ENCODE measurements at regions not wholly inside any gene's neighbourhood (a gene's known extent, or its start where the extent isn't known, plus 50 kb on each side); places are given as distances from the start of the nearest gene placed in this dataset.

- DNase-seq (ENCODE audit: low read depth), result no peak
Measured at GRCh38 chr5:153122403-153122802, 368.1 kb upstream of the GRIA1 start.

DNA sequence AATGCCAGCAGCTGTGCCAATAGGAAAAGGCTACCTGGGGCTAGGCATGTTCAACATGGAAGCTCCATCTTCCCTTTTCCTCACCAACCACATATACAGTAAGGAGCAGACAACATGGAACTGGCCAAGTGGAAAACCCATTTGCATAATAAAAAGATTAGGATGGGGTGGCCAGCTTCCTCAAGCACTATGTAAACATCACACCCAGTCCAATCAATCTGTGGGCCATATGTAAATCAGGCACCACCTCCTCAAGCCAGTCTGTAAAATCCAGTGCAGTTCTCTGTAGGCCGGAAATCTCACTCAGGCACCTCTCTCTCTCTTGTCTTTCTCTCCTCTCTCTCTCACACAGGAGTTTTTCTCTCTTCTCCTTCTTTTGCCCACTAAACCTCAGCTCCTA lies 360.2 kb upstream of the GRIA1 start:
- no peak for DNase-seq (ENCODE audit: low read depth)

DNA sequence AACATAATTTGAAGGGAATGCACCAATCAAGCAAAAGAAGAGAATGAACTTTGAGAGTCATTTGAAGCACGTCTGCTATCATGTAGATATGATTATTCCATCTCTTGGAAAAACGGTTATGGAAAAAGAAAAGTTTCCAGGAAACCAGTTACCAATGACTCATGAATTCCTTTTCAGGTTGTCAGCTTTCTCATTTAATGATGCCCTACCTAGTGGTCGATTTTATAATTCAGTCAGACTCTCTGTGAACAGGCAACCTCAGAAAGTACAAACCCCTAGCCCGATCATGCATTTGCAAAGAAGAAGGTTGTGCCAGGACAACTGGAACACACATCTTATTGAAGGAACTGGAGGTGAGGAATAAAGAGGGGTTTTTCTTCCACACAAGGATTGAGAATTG lies 355.1 kb upstream of the GRIA1 start:
- DNase-seq (ENCODE audit: low read depth), result no peak

DNA sequence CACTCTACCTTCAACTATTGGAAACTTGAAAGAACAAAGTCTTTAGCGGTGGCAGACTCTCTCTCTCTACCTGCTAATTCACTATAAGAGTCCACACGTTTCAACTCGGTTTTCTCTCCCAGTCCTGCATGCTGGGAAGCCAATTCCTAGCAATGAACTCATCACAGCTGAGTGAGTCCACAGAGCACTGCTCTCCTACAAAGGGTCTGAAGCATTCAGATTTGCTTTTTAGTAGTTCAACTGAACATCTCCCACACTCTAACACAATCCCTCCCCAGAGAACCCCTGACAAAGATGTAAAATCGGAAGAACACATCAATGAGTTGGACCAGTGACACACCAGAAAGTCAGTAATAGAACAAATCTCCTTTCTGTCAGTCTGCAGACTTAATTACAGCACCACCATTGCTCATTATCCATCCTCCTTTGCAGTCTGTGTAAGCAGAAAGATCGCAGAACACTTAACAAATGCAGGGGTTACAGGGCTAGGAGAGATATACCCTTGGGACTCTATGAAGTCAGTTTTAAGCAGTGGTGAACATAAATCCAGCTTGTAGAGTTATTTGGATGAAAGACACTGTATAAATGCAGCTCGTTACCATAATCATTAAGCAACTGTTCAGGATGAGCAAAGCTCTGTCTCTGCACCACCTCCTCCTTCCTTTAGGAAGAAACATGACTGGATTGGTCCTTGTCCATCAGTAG lies 353.4 kb upstream of the GRIA1 start:
- no peak for DNase-seq (ENCODE audit: low read depth)

- DNase-seq (ENCODE audit: low read depth), result no peak
Measured at GRCh38 chr5:153147891-153148623, 342.4 kb upstream of the GRIA1 start.

DNA sequence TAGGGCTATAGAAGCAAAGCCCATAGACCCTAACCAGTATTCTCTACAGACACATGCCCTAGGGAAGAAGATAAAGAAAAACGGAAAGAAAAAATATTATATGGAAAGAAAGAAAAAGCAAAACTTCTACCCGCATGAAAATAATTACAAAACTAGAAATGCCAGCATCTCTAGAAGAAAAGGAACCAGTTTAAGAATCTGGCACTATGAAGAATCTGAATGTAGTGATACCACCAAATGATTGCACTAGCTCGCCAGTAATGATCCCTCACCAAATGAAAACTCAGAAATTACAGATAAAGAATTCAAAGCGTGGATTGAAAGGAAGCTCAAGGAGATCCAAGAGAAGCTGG lies 341.9 kb upstream of the GRIA1 start:
- DNase-seq (ENCODE audit: low read depth), result no peak

- DNase-seq (ENCODE audit: low read depth), result no peak
Measured at GRCh38 chr5:153151558-153151957, 338.9 kb upstream of the GRIA1 start.

DNA sequence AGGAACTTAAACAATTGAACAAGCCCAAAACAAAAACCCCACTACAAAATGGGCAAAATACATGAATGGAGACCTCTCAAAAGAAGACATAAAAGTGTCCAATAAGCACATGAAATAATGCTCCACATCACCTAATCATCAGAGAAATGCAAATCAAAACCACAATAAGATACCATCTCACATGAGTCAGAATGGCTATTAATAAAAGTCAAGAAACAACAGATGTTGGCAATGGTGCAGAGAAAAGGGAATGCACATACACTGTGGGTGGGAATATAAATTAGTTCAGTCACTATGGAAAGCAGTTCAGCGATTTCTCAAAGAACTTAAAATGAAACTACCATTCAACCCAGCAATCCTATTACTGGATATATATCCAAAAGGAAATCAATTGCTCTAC lies 337.4 kb upstream of the GRIA1 start:
- DNase-seq (ENCODE audit: low read depth), result no peak

DNA sequence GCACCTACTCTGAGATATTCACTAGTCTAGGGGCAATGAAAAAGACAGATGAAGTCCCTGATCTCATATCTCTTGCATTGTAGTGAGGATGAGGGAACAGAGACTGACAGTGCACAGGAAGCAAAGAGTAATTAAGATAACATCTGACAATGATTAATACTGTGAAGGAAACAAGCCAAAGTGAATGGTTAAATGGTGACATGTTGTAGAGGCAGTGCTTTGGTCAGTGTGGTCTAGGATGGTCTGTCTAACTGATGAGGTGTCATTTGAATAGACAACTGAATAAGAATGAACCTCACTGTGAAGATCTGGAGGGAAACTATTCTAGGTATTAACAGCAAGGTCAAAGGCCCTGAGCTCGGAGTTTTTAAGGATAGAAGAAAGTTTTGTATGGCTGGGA lies 333.3 kb upstream of the GRIA1 start:
- no peak for DNase-seq (ENCODE audit: low read depth)

- no peak for DNase-seq (ENCODE audit: low read depth)
Measured at GRCh38 chr5:153158608-153159007, 331.9 kb upstream of the GRIA1 start.

- DNase-seq (ENCODE audit: low read depth), result no peak
Measured at GRCh38 chr5:153159616-153160015, 330.9 kb upstream of the GRIA1 start.

DNA sequence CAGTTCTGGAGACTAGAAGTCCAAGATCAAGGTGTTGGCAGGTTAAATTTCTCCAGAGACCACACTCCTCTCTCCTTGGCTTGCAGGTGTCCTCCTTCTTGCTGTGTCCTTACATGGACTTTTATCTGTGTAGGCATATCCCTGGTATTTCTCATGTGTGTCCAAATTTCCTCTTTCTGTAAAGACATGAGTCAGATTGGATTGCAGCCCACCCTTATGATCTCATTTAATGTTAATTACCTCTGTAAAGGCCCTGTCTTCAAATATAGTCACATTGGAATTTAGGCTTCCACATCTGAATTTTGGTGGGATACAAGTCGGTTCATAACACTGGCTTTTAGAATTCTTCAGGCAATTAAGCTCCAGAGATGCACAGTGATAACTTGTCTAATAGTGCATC lies 322.2 kb upstream of the GRIA1 start:
- no peak for DNase-seq (ENCODE audit: low read depth)

DNA sequence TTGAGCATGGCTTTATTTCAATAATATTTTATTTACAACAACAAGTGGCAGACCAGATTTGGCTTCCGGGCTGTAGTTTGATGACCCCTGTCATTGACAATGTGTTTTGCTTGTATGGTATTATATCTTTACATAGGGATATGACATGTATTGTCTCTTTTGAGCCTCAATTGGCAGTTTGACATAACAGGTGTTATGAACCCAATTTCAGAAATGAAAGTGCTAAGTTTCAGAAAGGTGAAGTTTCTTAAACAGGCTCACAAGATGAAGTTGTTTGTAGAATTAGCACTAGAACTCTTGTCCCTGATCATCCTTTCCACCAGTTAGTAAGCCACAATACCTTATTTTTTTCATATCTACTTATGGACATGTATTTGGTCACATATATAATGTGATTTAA lies 303.0 kb upstream of the GRIA1 start:
- no peak for DNase-seq (ENCODE audit: low read depth)

DNA sequence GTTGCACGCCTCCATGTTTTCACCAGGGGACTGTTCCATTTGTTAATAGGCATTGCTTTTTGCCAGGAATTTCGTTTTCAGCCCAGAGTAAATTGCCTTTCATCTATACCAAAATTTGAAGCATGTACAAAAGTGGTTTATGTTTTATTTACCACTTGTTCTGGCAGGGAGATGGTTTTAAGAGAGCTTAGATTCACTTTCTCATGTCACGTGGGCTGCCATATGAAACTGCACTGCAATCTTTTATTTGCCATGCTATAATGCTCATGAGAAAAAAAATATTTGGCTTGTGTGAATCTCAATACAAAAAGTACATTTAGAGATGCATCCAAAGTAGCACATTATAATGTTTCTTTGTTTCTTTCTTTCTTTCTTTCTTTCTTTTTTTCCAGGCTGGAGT lies 284.1 kb upstream of the GRIA1 start:
- DNase-seq (ENCODE audit: low read depth), result no peak

DNA sequence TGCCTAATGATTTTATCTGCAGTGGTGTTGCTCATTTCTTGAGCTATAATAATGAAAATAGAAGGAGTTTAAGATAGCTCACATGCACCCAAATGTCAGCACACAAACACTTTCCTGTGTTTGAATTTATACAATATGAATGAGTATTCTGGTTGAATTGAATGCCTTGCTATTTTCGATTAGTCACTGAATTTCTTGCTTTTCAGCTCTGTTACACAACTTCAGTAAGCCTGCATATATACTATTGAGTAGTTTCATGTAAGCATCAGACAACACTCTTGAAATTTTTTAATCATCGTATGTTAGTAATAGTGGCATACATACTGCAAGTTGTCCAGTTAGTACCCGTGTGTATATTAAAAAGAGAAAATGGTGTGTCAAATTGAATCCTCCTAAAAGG lies 281.5 kb upstream of the GRIA1 start:
- DNase-seq (ENCODE audit: low read depth), result no peak

- DNase-seq (ENCODE audit: low read depth), result no peak
Measured at GRCh38 chr5:153209687-153210086, 280.8 kb upstream of the GRIA1 start.

- no peak for DNase-seq (ENCODE audit: low read depth)
Measured at GRCh38 chr5:153211076-153211475, 279.4 kb upstream of the GRIA1 start.

- no peak for DNase-seq (ENCODE audit: low read depth)
Measured at GRCh38 chr5:153212471-153212870, 278.0 kb upstream of the GRIA1 start.

- DNase-seq (ENCODE audit: low read depth), result no peak
Measured at GRCh38 chr5:153222936-153223335, 267.5 kb upstream of the GRIA1 start.

- DNase-seq (ENCODE audit: low read depth), result no peak
Measured at GRCh38 chr5:153223376-153223775, 267.1 kb upstream of the GRIA1 start.

DNA sequence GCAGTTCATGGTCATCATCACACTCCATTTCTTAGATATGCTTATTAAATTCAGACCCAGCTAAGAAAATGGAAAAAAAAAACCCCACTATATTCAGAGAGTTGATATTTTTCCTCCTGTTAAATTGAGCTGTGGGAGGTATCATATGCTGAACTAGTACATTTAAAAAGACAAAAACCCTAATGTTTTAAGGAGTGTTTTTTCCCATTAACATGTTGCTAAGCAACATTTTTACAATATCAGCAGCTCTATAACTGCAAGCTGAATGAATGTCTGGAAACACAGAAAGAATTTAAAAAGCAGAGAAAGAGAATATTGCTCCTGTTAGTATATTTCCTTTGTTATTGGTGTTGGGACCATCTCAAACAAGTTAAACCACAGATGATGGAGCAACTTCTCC lies 265.8 kb upstream of the GRIA1 start:
- DNase-seq (ENCODE audit: low read depth), result no peak

- no peak for DNase-seq (ENCODE audit: low read depth)
Measured at GRCh38 chr5:153233933-153234332, 256.5 kb upstream of the GRIA1 start.

DNA sequence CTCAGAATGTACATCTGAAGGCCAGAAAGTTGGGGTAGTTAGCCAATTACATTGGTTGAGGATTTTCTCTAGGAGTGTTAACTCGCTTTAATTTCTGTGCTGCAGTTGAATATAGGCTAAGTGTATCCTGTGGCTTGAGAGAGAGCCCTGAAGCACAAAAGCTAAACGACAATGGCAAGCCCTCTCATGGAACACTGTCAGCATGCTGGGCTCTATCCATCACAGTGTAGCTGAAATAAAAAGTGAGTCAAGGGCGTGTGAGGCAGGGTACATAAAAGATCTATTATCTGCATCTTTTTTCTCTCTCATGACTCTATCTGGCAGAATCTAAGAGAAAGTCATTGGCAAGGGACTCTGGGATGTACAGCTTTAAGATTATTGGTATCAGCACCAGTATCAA lies 254.2 kb upstream of the GRIA1 start:
- DNase-seq (ENCODE audit: low read depth), result no peak
